T-helper 22 cell (primary cell): ENCODE measurements at regions not wholly inside any gene's neighbourhood (a gene's known extent, or its start where the extent isn't known, plus 50 kb on each side); places are given as distances from the start of the nearest gene placed in this dataset.

Source experiments
- DNase-seq: peaks from one replicate; pipeline ENCODE4 v3.0.0-alpha.2; 2020; ENCODE audit warnings: low read depth

DNA sequence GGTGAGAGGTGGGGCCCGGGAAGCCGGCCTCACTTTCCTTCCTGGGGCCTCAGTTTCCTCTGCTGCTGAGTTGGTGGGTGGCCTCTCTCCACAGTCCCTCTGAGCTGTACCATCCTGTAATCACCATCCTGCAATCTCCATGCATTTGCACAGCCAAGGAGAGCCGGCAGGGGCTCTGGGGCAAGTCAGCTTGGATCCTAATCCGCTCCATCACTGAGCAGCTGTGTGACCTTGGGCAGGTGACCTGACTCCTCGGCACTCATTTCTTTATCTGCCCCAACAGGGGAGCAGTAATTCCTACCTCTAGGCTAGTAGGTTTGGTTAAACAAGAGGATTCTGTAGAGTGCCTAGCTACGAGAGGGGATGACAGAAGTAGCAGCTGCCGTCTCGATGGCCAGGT lies 88.2 kb upstream of the ZNF618 start:
- no peak for DNase-seq

DNA sequence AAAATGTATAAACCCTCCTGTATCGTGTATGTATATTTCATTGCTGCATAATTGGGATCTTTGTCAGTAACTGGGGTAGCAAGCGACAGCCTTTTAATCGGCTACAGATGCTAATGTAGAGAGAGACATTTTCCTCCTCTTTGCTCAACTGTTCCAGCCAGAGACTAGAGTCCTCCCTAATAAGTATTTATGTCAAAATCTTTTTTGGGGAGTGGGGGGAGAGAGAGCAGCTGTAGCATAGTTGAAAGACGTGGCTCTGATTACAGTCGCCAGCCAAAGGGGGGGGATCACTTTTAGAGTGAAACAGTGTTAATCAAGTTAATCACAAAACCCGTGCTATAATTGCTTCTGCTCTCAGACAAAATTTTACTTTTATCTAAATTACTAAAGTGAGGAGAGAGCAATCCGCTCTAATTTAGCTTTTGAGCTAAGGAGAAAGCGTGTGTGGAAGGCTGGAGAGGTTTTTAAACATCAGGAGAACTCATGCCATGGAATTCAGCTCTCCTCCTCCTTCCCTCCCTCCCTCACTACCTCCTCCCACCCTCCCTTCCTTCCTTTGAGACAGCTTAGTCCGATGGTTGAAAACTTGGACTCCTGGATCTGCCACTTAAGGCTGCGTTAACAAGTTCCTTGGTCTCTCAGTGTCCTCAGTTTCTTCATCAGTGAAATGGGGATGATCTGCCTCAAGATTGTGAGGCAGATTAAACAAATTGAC lies 87.3 kb upstream of the ZNF618 start:
- no peak for DNase-seq

DNA sequence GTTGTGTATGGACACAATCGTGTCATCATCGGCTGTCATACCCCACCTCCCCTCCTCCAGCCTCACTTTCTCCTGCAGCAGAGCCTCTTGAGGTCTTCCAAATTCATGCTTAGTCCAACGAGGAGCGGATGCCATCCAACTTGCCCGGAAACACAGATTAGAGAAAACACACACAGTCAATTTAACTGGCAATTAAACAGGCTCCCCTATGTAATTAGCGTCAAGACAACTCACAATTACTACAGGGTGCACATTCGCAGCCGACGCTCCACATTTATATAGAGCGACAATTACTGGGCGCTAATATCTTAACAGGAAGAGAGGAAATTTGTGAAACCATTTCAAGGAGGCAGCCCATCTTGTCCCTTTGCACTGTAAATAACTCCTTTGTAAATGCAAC lies 86.0 kb upstream of the ZNF618 start:
- DNase-seq = no peak

DNA sequence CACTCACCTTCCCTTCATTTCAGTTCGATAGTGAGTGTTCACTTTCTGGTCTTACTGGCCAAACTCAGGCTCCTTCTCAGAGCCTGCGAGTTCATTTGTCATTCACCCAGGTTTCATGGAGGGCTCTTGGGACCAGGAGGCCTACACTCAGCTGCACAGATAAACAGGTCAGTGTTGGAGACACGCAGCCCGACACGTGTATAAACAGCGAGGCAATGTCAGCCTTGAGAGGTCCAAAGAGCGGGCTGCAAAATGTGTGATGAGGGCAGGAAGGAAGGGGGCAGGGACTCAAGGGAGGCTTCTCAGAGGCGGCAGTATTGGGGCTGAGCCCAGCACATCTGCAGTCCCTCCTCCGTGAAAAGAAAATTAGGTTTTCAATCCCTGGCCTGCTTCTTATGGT lies 82.6 kb upstream of the ZNF618 start:
- no peak for DNase-seq

DNA sequence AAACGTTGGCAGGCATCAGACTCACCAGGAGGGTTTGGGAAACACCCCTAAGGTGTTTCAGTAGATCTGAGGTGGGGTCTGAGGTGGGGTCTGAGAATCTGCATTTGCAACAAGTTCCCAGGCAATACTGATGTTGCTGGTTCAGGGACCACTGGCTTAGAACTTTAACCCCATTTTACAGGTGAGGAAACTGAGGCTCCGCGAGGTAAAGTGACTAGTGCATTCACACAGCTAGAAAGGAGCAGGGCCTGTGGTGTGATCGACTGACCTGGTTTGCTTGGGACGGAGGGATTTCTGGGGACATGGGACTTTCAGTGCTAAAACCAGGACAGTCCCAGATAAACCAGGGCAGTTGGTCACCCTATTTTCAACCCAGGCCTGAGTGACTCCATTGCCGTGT lies 81.4 kb upstream of the ZNF618 start:
- no peak for DNase-seq

DNA sequence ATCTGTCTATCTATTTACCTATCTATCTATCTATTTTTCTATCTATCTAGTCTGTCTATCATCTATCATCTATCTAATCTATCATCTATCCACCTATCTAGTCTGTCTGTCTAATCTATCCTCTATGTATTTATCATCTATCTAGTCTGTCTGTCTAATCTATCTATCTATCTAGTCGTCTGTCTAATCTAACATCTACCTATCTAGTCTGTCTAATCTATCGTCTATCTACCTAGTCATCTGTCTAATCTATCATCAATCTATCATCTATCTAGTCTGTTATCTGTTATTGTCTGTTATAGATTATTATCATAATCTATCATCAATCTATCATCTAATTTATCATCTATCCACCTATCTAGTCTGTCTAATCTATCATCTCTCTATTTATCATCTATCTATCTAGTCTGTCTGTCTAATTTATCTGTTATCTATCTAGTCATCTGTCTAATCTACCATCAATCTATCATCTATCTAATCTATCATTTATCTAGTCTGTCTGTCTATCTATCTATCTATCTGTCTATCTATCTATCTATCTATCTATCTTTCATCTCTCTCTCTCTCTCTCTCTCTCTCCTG lies 80.2 kb upstream of the ZNF618 start:
- no peak for DNase-seq

DNA sequence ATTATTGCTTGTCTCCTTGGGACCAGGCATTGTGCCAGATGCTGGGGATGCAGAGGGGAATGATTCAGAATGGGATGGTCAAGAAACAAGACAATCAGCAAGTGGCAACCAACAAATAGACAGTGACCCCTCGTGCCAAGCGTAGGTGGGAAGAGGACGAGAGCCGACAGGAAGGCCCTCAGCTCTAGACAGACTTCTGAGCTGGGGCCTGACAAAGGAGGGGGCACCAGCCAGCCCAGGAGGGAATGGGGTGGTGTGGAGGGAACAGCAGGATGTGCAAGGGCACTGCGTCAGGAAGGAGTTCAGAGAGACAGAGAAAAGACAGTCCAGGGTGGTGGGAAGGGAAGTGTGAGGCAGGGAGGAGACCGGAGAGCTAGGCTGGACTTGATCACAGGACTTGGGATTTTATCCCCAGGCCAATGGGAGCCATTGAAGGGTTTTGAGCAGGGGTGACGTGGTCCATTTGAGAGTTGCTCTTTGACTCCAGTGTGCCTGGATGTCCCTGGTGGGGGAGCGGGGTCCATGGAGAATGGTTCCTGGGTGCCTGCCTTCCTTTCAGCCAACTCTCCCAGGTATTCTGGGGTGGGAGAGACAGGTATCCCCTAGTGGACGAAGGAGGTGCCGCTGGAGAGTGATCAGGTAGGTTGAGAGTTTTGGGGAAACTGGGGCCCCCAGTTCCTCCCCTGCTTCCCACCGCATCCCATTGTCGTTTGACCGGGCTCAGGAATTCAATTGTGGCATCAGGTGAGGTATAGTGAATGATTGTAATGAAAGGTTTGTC lies 79.3 kb upstream of the ZNF618 start:
- DNase-seq = no peak

DNA sequence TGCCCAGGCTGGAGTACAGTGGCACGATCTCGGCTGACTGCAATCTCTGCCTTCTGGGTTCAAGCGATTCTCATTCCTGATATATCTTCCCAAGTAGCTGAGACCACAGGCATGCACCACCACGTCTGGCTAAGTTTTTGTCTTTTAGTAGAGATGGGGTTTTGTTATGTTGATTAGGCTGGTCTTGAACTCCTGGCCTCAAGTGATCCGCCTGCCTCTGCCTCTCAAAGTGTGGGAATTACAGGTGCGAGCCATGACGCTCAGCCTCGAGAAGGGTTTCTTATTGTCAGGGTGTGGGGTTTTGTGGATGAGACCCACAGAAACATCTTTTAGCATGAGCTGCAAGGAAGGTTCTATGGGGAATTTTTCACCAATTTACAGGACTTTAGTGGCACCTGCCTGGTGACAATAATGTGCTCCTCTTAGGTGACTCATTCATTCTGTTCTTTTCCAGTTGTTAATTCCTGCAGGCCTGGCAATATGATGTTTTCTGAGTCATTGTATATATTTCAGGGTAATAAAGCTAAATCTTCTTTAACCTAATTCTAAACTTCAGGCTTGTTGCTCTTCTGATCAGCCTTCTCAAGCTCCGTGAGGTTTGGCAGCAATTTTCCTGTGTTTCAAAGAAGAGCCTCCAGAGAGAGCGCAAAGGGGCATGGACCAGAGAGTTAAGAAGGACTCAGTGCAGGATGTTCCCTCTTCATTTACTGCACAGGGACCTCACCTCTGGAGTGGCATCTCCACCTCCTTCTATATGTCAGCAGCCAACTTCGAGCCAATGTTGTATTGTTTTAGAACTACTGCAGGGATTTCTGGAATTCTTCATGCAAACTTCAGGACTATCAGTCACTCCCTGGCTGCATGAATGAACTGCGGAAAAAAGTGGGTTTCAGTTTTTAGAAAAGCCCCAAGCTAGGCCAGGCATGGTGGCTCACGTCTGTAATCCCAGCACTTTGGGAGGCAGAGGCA lies 77.8 kb upstream of the ZNF618 start:
- DNase-seq = no peak

DNA sequence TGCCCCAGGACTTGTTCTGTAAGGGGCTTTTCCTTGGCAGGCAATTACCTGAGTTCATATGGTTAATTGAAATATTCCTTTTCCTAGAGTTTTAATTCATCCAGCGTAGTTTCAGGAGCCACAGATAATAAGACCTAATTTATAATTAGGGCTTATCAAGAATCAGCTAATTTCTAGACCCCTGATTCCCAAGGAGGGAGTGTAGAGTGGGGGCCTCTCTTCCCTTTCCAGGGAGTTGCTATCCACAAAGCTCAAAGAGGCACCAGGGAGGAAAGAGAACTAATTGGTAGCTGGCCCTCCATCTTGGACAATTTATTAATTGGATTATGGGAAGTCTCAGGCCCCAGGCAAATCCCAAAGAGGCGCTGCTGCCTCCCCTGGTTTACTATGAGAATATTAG lies 75.8 kb upstream of the ZNF618 start:
- no peak for DNase-seq

DNA sequence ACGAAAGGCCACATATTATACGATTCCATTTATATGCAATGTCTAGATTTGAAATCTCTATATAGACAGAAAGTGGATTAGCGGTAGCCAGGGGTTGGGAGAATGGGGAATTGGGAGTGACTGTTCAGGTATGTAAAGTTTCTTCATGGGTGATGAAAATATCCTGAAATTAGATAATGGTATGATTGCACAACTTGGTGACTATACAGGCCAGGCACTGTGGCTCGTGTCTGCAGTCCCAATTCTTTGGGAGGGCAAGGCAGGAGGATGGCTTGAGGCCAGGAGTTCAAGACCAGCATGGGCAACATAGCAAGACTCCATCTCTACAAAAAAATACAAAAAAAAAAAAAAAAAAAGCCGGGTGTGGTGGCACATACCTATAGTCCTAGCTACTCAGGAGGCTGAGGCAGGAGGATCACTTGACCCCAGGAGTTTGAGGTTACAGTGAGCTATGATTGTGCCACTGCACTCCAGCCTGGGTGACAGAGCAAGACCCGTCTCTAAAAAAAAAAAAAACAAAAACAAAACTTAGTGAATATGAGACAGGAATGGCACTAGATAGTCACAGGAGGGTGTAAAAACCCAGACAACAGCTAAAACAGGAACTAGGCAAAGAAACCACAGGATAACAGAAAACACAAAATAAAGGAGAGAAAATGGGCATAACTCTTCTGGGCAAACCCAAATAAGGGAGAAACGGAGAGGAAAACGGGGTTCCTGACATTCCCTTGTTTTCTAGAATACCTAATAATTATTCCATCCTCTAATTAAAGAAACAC lies 72.1 kb upstream of the ZNF618 start:
- no peak for DNase-seq

DNA sequence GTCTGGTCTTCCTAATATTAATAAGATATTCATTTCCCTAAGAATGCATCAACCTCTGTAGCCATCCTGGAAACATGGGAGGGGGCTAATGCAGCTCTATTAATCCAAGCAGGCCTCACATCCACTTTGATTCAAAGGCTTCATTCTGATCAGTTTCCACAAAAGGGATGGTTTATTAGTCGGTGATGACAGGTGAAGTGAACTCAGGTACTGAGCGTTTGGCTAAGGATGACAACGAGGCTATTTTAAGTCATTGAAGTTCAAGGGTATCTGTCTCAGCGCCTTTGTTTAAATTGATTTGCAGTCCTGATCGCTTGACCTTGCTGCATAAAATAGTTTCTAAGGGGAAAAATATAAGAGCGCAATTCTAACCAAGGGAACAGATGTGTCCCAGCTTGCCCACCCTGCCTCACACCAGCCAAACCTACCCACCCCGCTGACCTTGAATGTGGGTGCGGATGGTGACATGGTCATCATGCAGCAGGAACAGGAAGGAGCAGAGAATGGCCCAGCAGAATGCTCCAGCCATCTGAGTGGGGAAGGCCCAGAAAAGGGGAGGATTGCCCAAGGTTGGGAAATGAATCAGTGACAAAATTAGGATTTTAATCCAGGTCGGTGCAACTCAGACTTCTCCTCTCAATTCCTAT lies 70.5 kb upstream of the ZNF618 start:
- no peak for DNase-seq

DNA sequence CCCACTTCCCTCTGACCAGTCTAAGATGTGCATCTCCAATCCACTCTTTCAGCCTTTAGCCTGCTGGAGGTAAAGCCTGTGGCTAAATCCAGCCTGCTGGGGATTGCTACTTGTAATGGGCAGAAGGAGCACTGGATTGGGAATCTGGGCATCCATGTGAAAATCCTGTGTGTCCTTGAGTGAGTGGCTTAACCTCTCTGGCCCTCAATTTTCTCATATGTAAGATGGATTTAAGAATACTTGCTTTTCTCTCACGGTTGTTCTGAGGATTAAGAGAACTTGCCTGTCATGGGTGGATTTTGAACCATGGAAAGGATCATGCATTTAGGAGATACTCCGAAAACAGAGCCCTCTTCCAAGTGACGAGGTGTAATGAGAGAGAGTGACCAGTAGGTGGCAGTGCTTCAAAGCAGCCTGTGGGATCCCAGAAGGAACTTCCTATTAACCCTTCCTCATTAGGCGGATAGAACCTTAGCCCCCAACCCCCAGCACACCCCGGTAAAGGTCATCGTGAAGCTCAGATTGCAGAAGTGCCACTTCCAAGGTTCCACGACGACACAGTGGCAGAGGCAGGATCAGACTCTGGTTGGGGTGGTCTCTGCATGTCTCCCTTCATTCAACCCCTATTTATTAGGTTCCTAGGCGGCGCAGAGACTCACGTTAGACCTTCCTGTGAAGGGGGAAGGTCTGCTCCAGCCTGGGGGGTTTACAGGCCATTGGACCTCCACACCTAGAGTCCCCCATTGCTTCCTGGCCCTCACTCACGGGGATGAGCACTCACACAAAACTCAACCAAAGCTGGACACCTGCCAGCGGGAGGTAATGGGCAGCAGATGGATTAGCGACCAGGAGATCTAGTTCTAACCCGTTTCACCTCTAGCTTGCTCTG lies 68.7 kb upstream of the ZNF618 start:
- no peak for DNase-seq

DNA sequence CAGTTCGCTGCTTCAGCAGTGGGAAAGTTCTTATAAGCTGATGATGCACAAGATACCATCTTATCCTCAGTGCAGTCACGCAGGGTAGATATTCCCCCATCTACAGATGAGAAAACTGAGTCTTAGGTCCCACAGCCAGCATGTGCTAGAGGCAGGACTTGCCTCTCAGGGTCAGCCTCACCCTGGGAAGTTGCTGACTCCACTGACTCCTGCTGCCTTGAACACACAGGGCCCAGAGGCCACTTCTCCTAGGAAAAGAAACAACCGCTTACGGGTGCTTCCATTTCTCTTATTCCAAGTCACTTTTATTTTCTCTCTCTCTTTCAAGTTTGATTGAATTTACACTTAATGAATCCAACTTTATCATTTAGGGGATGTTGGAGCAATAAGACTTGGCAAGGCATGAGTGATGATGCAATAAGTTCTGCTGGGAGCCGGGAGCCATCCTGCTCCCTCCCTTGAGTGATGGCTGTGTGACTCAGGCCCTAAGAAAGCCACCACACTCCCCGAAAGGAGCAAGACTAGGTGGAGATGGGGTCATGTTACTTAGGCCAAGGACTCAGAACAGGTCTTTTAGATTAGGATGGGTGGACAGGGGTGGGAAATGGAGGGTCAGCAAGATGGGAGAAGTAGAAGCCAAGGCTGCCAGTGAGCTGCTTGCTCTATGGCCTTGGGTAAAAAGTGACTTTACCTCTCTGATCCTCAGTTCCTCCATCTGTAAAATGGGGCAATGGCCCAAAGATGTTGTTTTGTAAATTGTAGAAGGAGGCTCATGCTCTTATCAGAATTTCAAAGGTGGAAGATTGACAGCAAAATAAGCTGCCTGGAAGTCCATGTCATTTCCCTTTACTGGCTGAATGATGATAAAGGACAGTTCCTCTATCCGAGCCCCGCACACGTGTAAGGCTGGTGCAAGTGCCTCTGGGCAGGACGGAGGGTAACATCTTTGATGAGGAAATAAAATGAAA lies 67.4 kb upstream of the ZNF618 start:
- DNase-seq = no peak

DNA sequence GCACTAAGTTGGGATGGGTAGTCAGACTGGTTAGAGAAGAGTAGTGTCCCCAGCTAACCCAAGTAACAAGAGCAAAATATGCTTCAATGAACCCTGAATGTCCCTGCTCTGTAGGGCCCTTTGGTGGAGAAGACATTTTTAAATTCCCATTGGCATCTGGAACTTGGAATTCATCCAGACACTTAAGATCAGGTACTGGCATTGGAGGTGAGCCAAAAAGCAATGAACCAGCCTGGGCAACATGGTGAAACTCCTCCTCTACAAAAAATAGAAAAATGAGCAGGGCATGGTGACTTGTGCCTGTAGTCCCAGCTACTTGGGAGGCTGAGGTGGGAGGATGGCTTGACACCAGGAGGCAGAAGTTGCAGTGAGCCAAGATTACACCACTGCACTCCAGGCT lies 58.9 kb upstream of the ZNF618 start:
- DNase-seq = no peak

DNA sequence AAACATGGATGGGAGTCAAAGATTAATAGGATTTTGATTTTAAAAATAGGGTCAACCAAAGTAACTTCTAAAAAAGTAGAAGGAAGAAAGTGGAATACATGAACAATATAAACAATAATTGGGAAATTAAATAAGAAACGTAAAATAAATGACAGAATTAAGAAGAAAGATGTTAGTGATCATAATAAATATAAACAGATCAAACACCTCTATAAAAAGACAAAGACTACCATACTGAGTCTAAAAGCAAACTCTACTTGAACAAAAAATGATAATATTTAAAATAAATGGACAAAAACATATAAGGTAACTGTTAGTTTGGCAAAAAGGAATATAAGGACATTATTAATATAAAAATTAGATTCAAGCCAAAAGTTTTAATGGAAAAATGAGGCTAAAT lies 57.7 kb upstream of the ZNF618 start:
- DNase-seq = no peak

DNA sequence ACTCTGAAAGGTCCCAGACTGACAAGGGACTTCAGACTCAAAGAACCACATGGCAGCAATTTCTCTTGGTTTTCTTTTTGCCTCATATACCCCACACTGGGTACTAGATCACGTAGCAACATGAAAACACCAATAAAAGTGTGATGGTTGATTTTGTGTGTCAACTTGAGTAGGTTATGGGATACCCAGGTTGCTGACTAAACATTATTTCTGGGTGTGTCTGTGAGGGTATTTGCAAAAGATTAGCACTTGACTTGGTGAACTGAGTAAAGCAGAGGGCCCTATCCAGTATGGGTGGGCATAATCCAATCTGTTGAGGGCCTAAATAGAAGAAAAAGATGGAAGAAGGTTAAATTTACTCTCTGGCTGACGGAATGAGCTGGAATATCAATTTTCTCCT lies 53.8 kb upstream of the ZNF618 start:
- DNase-seq = no peak

DNA sequence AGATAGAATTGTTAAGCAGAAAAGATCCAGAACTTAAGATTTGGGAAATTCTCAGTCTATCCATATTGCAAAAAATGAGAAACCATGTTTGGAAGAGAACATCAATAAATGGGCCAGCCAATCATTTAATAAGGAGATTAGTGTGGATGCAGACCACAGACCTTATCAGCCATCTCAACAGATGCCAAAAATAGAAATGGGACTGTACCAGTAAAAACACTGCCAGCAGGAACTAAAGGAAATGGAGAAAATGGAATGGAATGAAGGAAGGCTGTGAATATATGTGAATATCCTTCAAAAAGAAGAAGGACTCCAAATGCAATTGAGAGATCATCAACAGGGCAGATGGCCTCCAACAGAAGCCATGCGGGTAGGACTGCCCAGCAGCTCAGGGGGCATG lies 52.7 kb upstream of the ZNF618 start:
- DNase-seq = no peak
